ENCODE measurements at regions not wholly inside any gene's neighbourhood (a gene's known extent, or its start where the extent isn't known, plus 50 kb on each side); places are given as distances from the start of the nearest gene placed in this dataset.

- DNase-seq (ENCODE audit: low spot score) = no peak
Measured at GRCh38 chr1:69319287-69319686, 248.4 kb upstream of the LRRC7 start.

GRCh38 chr1:69320757-69321211 lies 246.9 kb upstream of the LRRC7 start:
- no peak for DNase-seq (ENCODE audit: low spot score)

- no peak for DNase-seq (ENCODE audit: low spot score)
Measured at GRCh38 chr1:69321311-69321710, 246.4 kb upstream of the LRRC7 start.

GRCh38 chr1:69328186-69328585 lies 239.5 kb upstream of the LRRC7 start:
- DNase-seq (ENCODE audit: low spot score) = no peak

GRCh38 chr1:69363236-69363635 lies 204.5 kb upstream of the LRRC7 start:
- DNase-seq (ENCODE audit: low spot score) = no peak

- DNase-seq (ENCODE audit: low spot score) = no peak
Measured at GRCh38 chr1:69373520-69373919, 194.2 kb upstream of the LRRC7 start.

- DNase-seq (ENCODE audit: low spot score) = no peak
Measured at GRCh38 chr1:69376408-69376807, 191.3 kb upstream of the LRRC7 start.

- no peak for DNase-seq (ENCODE audit: low spot score)
Measured at GRCh38 chr1:69377507-69377906, 190.2 kb upstream of the LRRC7 start.

GRCh38 chr1:69388044-69388443 lies 179.7 kb upstream of the LRRC7 start:
- no peak for DNase-seq (ENCODE audit: low spot score)

- no peak for DNase-seq (ENCODE audit: low spot score)
Measured at GRCh38 chr1:69400128-69400527, 167.6 kb upstream of the LRRC7 start.

GRCh38 chr1:69401879-69402278 lies 165.8 kb upstream of the LRRC7 start:
- DNase-seq (ENCODE audit: low spot score) = no peak

- DNase-seq (ENCODE audit: low spot score) = no peak
Measured at GRCh38 chr1:69403756-69404320, 163.9 kb upstream of the LRRC7 start.

- no peak for DNase-seq (ENCODE audit: low spot score)
Measured at GRCh38 chr1:69404486-69404885, 163.2 kb upstream of the LRRC7 start.

GRCh38 chr1:69406244-69406643 lies 161.5 kb upstream of the LRRC7 start:
- no peak for DNase-seq (ENCODE audit: low spot score)

- DNase-seq (ENCODE audit: low spot score) = no peak
Measured at GRCh38 chr1:69409731-69410456, 157.8 kb upstream of the LRRC7 start.

- DNase-seq (ENCODE audit: low spot score) = no peak
Measured at GRCh38 chr1:69410457-69410850, 157.3 kb upstream of the LRRC7 start.

GRCh38 chr1:69410893-69411292 lies 156.8 kb upstream of the LRRC7 start:
- no peak for DNase-seq (ENCODE audit: low spot score)

GRCh38 chr1:69411617-69412016 lies 156.1 kb upstream of the LRRC7 start:
- DNase-seq (ENCODE audit: low spot score) = no peak

GRCh38 chr1:69413129-69413528 lies 154.6 kb upstream of the LRRC7 start:
- no peak for DNase-seq (ENCODE audit: low spot score)

- DNase-seq (ENCODE audit: low spot score) = no peak
Measured at GRCh38 chr1:69414574-69414973, 153.1 kb upstream of the LRRC7 start.

- DNase-seq (ENCODE audit: low spot score) = no peak
Measured at GRCh38 chr1:69421286-69421685, 146.4 kb upstream of the LRRC7 start.

GRCh38 chr1:69425871-69426270 lies 141.9 kb upstream of the LRRC7 start:
- DNase-seq (ENCODE audit: low spot score) = no peak

GRCh38 chr1:69426401-69426800 lies 141.3 kb upstream of the LRRC7 start:
- DNase-seq (ENCODE audit: low spot score) = no peak

- no peak for DNase-seq (ENCODE audit: low spot score)
Measured at GRCh38 chr1:69433073-69433472, 134.6 kb upstream of the LRRC7 start.

Data from HuH-7.5 (cell line).